GM12878 (cell line): ENCODE measurements at regions not wholly inside any gene's neighbourhood (a gene's known extent, or its start where the extent isn't known, plus 50 kb on each side); places are given as distances from the start of the nearest gene placed in this dataset.

ENCODE experiments used
- ATF2 ChIP-seq: IDR thresholded peaks from 2 replicates; pipeline ENCODE4 v1.6.1; 2012; ENCODE audit warnings: low read length, inconsistent platforms
- ATF7 ChIP-seq: fragments of 450-650 bp; IDR thresholded peaks from 2 replicates; pipeline ENCODE4 v1.6.1; 2016; ENCODE audit warnings: low read depth, mild to moderate bottlenecking
- BACH1 ChIP-seq: fragments of 450-650 bp; IDR thresholded peaks from 2 replicates; pipeline ENCODE4 v1.6.1; 2017; ENCODE audit warnings: mild to moderate bottlenecking, borderline replicate concordance
- BHLHE40 ChIP-seq, 2 experiments: fragments of 450-650 bp in 1 of 2; IDR thresholded peaks; 2 replicates each; pipeline ENCODE4 v1.6.1; 2011 to 2017; ENCODE audit warnings: low read depth in 2 of 2, borderline replicate concordance in 1 of 2, improper control_type of control experiment in 1 of 2, low read length in 1 of 2, mild to moderate bottlenecking in 1 of 2
- BMI1 ChIP-seq: fragments of 450-650 bp; IDR thresholded peaks from 2 replicates; pipeline ENCODE4 v1.6.1; 2016; ENCODE audit warnings: mild to moderate bottlenecking, moderate library complexity, borderline replicate concordance
- CBFB ChIP-seq: IDR thresholded peaks from 2 replicates; pipeline ENCODE4 v1.6.1; 2016; ENCODE audit warnings: antibody characterized with exemption, low read depth
- DPF2 ChIP-seq: fragments of 450-650 bp; IDR thresholded peaks from 2 replicates; pipeline ENCODE4 v1.6.1; 2017; ENCODE audit warnings: mild to moderate bottlenecking
- EED ChIP-seq: sonication (generic); IDR thresholded peaks from 2 replicates; pipeline ENCODE4 v1.6.1; 2016; ENCODE audit warnings: antibody characterized with exemption, low read depth
- EGR1 ChIP-seq, 2 experiments: IDR thresholded peaks; 1 replicate in 1 of 2; 2 replicates in 1 of 2; pipeline ENCODE4 v1.6.1; 2011 to 2012; ENCODE audit warnings: low read depth in 2 of 2, low read length in 2 of 2, borderline replicate concordance in 1 of 2, mild to moderate bottlenecking in 1 of 2, moderate library complexity in 1 of 2
- FOXK2 ChIP-seq: fragments of 450-650 bp; IDR thresholded peaks from 2 replicates; pipeline ENCODE4 v1.6.1; 2017; ENCODE audit warnings: mild to moderate bottlenecking, moderate library complexity
- GABPA ChIP-seq: IDR thresholded peaks from 2 replicates; pipeline ENCODE4 v1.6.1; 2014; ENCODE audit warnings: antibody characterized with exemption, low read depth, mild to moderate bottlenecking, inconsistent platforms
- HDAC2 ChIP-seq: fragments of 200-600 bp; sonication (generic); IDR thresholded peaks from 2 replicates; pipeline ENCODE4 v1.6.1; 2017
- IKZF1 ChIP-seq: fragments of 450-650 bp; conservative IDR thresholded peaks from 2 replicates; pipeline ENCODE4 v1.6.1; 2017; ENCODE audit warnings: antibody characterized with exemption, mild to moderate bottlenecking
- JUNB ChIP-seq: IDR thresholded peaks from 2 replicates; pipeline ENCODE4 v1.6.1; 2016; ENCODE audit warnings: antibody characterized with exemption, mild to moderate bottlenecking
- MEF2A ChIP-seq: IDR thresholded peaks from 2 replicates; pipeline ENCODE4 v1.6.1; 2011; ENCODE audit warnings: low read depth, mild to moderate bottlenecking, low read length, moderate library complexity; ENCODE audit not compliant: insufficient read depth
- MEF2B ChIP-seq: fragments of 450-650 bp; IDR thresholded peaks from 2 replicates; pipeline ENCODE4 v1.6.1; 2018; ENCODE audit warnings: mild to moderate bottlenecking, moderate library complexity; ENCODE audit not compliant: partially characterized antibody, poor library complexity, severe bottlenecking
- MTA2 ChIP-seq: fragments of 450-650 bp; IDR thresholded peaks from 2 replicates; pipeline ENCODE4 v1.6.1; 2016; ENCODE audit warnings: low read depth, mild to moderate bottlenecking, moderate library complexity
- MXI1 ChIP-seq: fragments of 150-350 bp; IDR thresholded peaks from 2 replicates; pipeline ENCODE4 v1.6.1; 2011; ENCODE audit warnings: low read depth, mild to moderate bottlenecking, inconsistent platforms, low read length, improper control_type of control experiment
- NBN ChIP-seq: fragments of 450-650 bp; IDR thresholded peaks from 2 replicates; pipeline ENCODE4 v1.6.1; 2016
- PML ChIP-seq: IDR thresholded peaks from 2 replicates; pipeline ENCODE4 v1.6.1; 2012; ENCODE audit warnings: low read length, inconsistent platforms
- POU2F2 ChIP-seq: IDR thresholded peaks from 3 replicates; pipeline ENCODE4 v1.6.1; 2011; ENCODE audit warnings: low read depth, mild to moderate bottlenecking, low read length, borderline replicate concordance
- RUNX3 ChIP-seq: IDR thresholded peaks from 2 replicates; pipeline ENCODE4 v1.6.1; 2012; ENCODE audit warnings: low read length, inconsistent platforms
- SUPT20H ChIP-seq: IDR thresholded peaks from 2 replicates; pipeline ENCODE4 v1.6.1; 2011; ENCODE audit warnings: low read depth, mild to moderate bottlenecking, low read length, moderate library complexity, borderline replicate concordance; ENCODE audit not compliant: control insufficient read depth
- ZBED1 ChIP-seq: IDR thresholded peaks from 2 replicates; pipeline ENCODE4 v1.6.1; 2016; ENCODE audit warnings: borderline replicate concordance
- ZBTB4 ChIP-seq: fragments of 450-650 bp; formaldehyde crosslinking; IDR thresholded peaks from 2 replicates; pipeline ENCODE4 v1.4.0; 2022; ENCODE audit warnings: mild to moderate bottlenecking, moderate library complexity
- TF ChIP-seq, protein P1 (sequence below): IDR thresholded peaks from 2 replicates; pipeline ENCODE4 v1.6.1; 2012; ENCODE audit warnings: low read depth, low read length, improper control_type of control experiment
- TF ChIP-seq, protein P2 (sequence below): fragments of 450-650 bp; IDR thresholded peaks from 2 replicates; pipeline ENCODE4 v1.6.1; 2016; ENCODE audit warnings: mild to moderate bottlenecking

GRCh38 chr1:178659789-178660208 is 65.2 kb upstream of the RALGPS2 start (continued):
- TF ChIP-seq EGR1 (IDR thresholded peaks at IDR 0.05; ENCODE audit: borderline replicate concordance in 1 of 2, low read depth in 2 of 2, low read length in 2 of 2) (no peak), BHLHE40 (IDR thresholded peaks at IDR 0.05; ENCODE audit: borderline replicate concordance in 1 of 2, low read depth in 2 of 2, low read length in 1 of 2) (peak in 1 of 2 experiments; percentile 24; a peak in 2 of 4 replicates), RUNX3 (peak; percentile 96), MTA2 (peak; percentile 94), SUPT20H (no peak), DPF2 (peak; percentile 66), BMI1 (peak; percentile 63; the same call in 1 of the 2 replicates), HDAC2 (no peak), MEF2B (peak; percentile 89), BACH1 (peak; percentile 48; the same call in 1 of the 2 replicates), MXI1 (peak; percentile 42; the same call in 1 of the 2 replicates), ZBED1 (peak; percentile 79; the same call in 1 of the 2 replicates), IKZF1 (peak; percentile 68), MEF2A (peak; percentile 98), FOXK2 (peak; percentile 54; the same call in 1 of the 2 replicates), EED (0 out of 2 replicates have a peak, but pooled peaks have one; percentile 15), ATF2 (peak; percentile 87), NBN (peak; percentile 91), GABPA (0 out of 2 replicates have a peak, but pooled peaks have one; percentile 14), POU2F2 (no peak; the same call in 2 of the 3 replicates), ATF7 (peak; percentile 84), ZBTB4 (no peak), JUNB (peak; percentile 63), PML (no peak), CBFB (peak; percentile 72; the same call in 1 of the 2 replicates)
- TF ChIP-seq, protein P1, sequence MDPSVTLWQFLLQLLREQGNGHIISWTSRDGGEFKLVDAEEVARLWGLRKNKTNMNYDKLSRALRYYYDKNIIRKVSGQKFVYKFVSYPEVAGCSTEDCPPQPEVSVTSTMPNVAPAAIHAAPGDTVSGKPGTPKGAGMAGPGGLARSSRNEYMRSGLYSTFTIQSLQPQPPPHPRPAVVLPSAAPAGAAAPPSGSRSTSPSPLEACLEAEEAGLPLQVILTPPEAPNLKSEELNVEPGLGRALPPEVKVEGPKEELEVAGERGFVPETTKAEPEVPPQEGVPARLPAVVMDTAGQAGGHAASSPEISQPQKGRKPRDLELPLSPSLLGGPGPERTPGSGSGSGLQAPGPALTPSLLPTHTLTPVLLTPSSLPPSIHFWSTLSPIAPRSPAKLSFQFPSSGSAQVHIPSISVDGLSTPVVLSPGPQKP: no peak
- TF ChIP-seq, protein P2, sequence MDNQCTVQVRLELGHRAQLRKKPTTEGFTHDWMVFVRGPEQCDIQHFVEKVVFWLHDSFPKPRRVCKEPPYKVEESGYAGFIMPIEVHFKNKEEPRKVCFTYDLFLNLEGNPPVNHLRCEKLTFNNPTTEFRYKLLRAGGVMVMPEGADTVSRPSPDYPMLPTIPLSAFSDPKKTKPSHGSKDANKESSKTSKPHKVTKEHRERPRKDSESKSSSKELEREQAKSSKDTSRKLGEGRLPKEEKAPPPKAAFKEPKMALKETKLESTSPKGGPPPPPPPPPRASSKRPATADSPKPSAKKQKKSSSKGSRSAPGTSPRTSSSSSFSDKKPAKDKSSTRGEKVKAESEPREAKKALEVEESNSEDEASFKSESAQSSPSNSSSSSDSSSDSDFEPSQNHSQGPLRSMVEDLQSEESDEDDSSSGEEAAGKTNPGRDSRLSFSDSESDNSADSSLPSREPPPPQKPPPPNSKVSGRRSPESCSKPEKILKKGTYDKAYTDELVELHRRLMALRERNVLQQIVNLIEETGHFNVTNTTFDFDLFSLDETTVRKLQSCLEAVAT: peak; percentile 68
